ENCODE measurements at regions not wholly inside any gene's neighbourhood (a gene's known extent, or its start where the extent isn't known, plus 50 kb on each side); places are given as distances from the start of the nearest gene placed in this dataset.

- H3K79me1 ChIP-seq (ENCODE audit: low read depth, low read length) = no peaks in the 10 kb centered on the region
- H4K8ac ChIP-seq (ENCODE audit: extremely low read depth, insufficient read depth, low read length) = no peak overlapping the region
- H2AFZ ChIP-seq (ENCODE audit: low read length) = no peak overlapping the region
- H3K23me2 ChIP-seq (ENCODE audit: low read depth, low read length) = no peaks in the 10 kb centered on the region
- DNase-seq (ENCODE audit: low read depth in 1 of 2, low spot score in 2 of 2) (no peak), FAIRE-seq (no peak)
- no peak overlapping the region for H3K27ac ChIP-seq (ENCODE audit: low read depth, low read length)
- CTCF ChIA-PET (ENCODE audit: partially characterized antibody) = no interaction called here
- WGBS, 2 experiments (ENCODE audit: extremely low coverage in 1 of 2, insufficient coverage in 1 of 2, insufficient read length in 1 of 2, insufficient replicate concordance in 2 of 2, low coverage in 1 of 2, low lambda C conversion rate in 2 of 2, missing lambda C conversion rate in 1 of 2) = 85% methylated on average over 4 of the region's 4 CpGs; no CpG with 5 or more reads in 1 of the 2 experiments
- H3K23ac ChIP-seq (ENCODE audit: insufficient read length) = no peak overlapping the region
- no peak overlapping the region for H2BK5ac ChIP-seq (ENCODE audit: low read depth, low read length)
- no peak overlapping the region for H2AK5ac ChIP-seq (ENCODE audit: low read depth, low read length)
- H3K4me2 ChIP-seq (ENCODE audit: insufficient read depth in 1 of 2, low read depth in 2 of 2, low read length in 2 of 2) = no peak overlapping the region
- TF ChIP-seq JUN (IDR thresholded peaks at IDR 0.05; ENCODE audit: low read depth, low read length) (no peak), TEAD4 (IDR thresholded peaks at IDR 0.05; ENCODE audit: low read depth, low read length) (no peak), TCF12 (IDR thresholded peaks at IDR 0.05; ENCODE audit: low read depth, low read length) (no peak), SAP30 (IDR thresholded peaks at IDR 0.05; ENCODE audit: insufficient read depth, insufficient replicate concordance, low read length) (no peak), KDM1A (IDR thresholded peaks at IDR 0.05; ENCODE audit: borderline replicate concordance, low read length) (no peak), HDAC2 (IDR thresholded peaks at IDR 0.05; ENCODE audit: borderline replicate concordance in 1 of 2, low read depth in 2 of 2, low read length in 2 of 2) (no peak), SP2 (IDR thresholded peaks at IDR 0.05; ENCODE audit: low read length) (no peak), EZH2 (IDR thresholded peaks at IDR 0.05; ENCODE audit: low read depth, low read length, severe bottlenecking) (no peak), RBBP5 (IDR thresholded peaks at IDR 0.05; ENCODE audit: borderline replicate concordance, low read depth, low read length) (no peak), PHF8 (conservative IDR thresholded peaks at IDR 0.05; ENCODE audit: low read depth, low read length) (no peak), ZNF274 (IDR thresholded peaks at IDR 0.05; ENCODE audit: borderline replicate concordance, extremely low read depth, low read length) (no peak), RNF2 (IDR thresholded peaks at IDR 0.05; ENCODE audit: borderline replicate concordance, low read depth, low read length, missing control alignments, poor library complexity, severe bottlenecking) (no peak), EP300 (IDR thresholded peaks at IDR 0.05; ENCODE audit: borderline replicate concordance in 1 of 2, low read depth in 2 of 2, low read length in 2 of 2) (no peak), TAF1 (IDR thresholded peaks at IDR 0.05; ENCODE audit: low read depth, low read length) (no peak)
- H3K9me3 ChIP-seq (ENCODE audit: insufficient read depth in 2 of 2, low read depth in 1 of 2, low read length in 1 of 2) = no peaks in the 10 kb centered on the region
- no peak overlapping the region for H2BK20ac ChIP-seq (ENCODE audit: low read length)
- H3K14ac ChIP-seq (ENCODE audit: insufficient read length) = no peak overlapping the region
- H4K20me1 ChIP-seq (replicated peaks in 1 of 2; ENCODE audit: control insufficient read depth in 1 of 2, insufficient read depth in 2 of 2, low read length in 2 of 2) = no peaks in the 10 kb centered on the region
- H2BK120ac ChIP-seq (replicated peaks; ENCODE audit: low read depth, low read length) = no peak overlapping the region
- H3K18ac ChIP-seq (ENCODE audit: extremely low read depth, low read length) = no peak overlapping the region
- H3K56ac ChIP-seq (replicated peaks; ENCODE audit: insufficient read length, low read depth, low read length) = no peak overlapping the region
- no peak overlapping the region for H3K4ac ChIP-seq (replicated peaks; ENCODE audit: insufficient read length, low read depth, low read length)
- POLR2A ChIA-PET (ENCODE audit: partially characterized antibody) = no interaction called here
- no peak overlapping the region for H3K9ac ChIP-seq (replicated peaks in 1 of 4; ENCODE audit: extremely low read depth in 1 of 4, low read depth in 3 of 4, low read length in 3 of 4)
- H3K36me3 ChIP-seq (ENCODE audit: control insufficient read depth in 2 of 4, insufficient read depth in 4 of 4, low read length in 3 of 4) = no peaks in the 10 kb centered on the region
- H3K4me3 ChIP-seq (ENCODE audit: extremely low read depth in 1 of 4, insufficient read depth in 2 of 4, low read depth in 3 of 4, low read length in 4 of 4) = no peak overlapping the region
- H2BK15ac ChIP-seq (ENCODE audit: low read length) = no peak overlapping the region
- no peak overlapping the region for H4K91ac ChIP-seq (replicated peaks; ENCODE audit: insufficient read length, low read length)
- no peaks in the 10 kb centered on the region for H3K27me3 ChIP-seq (replicated peaks in 1 of 4; ENCODE audit: control insufficient read depth in 3 of 4, extremely low read depth in 1 of 4, insufficient read depth in 3 of 4, low read length in 3 of 4)
- H3K79me2 ChIP-seq (ENCODE audit: control insufficient read depth in 1 of 2, insufficient read depth in 2 of 2, low read length in 2 of 2) = no peaks in the 10 kb centered on the region
- no peak overlapping the region for H2BK12ac ChIP-seq (ENCODE audit: low read depth, low read length)
- H4K5ac ChIP-seq (ENCODE audit: insufficient read length, low read depth, low read length) = no peak overlapping the region
- no peaks in the 10 kb centered on the region for H3K4me1 ChIP-seq (replicated peaks in 1 of 4; ENCODE audit: control insufficient read depth in 3 of 4, insufficient read depth in 4 of 4, low read length in 3 of 4)
These were observed 404.3 kb downstream of the EPM2A start for GRCh38 chr6:145331066-145331465.

Measured in H1 (cell line).